Astrocyte (in vitro differentiated cells and primary cell): ENCODE measurements at regions not wholly inside any gene's neighbourhood (a gene's known extent, or its start where the extent isn't known, plus 50 kb on each side); places are given as distances from the start of the nearest gene placed in this dataset.

Experiments
- DNase-seq: peaks from one replicate; pipeline ENCODE4 v3.0.0-alpha.2; 2010; ENCODE audit warnings: low read depth
- FAIRE-seq: peaks from 2 replicates; lab custom pipeline; 2011; peaks lifted over from hg19 to GRCh38; lab: Jason Lieb, UNC
- H2AFZ ChIP-seq: 2 replicates; pipeline ENCODE4 v1.6.0; 2012; ENCODE audit warnings: low read depth, low read length, inconsistent platforms
- H3K27ac ChIP-seq: 2 replicates; pipeline ENCODE4 v1.5.1; 2011; ENCODE audit warnings: low read depth, low read length, inconsistent platforms
- H3K27me3 ChIP-seq: 2 replicates; pipeline ENCODE4 v1.6.0; 2011; ENCODE audit warnings: low read length, inconsistent platforms; ENCODE audit not compliant: insufficient read depth
- H3K36me3 ChIP-seq: 2 replicates; pipeline ENCODE4 v1.5.1; 2011; ENCODE audit warnings: low read length, inconsistent platforms; ENCODE audit not compliant: insufficient read depth
- H3K4me1 ChIP-seq: 2 replicates; pipeline ENCODE4 v1.5.1; 2011; ENCODE audit warnings: low read length, inconsistent platforms; ENCODE audit not compliant: insufficient read depth
- H3K4me2 ChIP-seq: 2 replicates; pipeline ENCODE4 v1.6.0; 2012; ENCODE audit warnings: low read length, inconsistent platforms
- H3K4me3 ChIP-seq: 2 replicates; pipeline ENCODE4 v1.5.1; 2011; ENCODE audit warnings: low read depth, mild to moderate bottlenecking, low read length, inconsistent platforms; ENCODE audit not compliant: insufficient read depth
- H3K79me2 ChIP-seq: 2 replicates; pipeline ENCODE4 v1.6.0; 2012; ENCODE audit warnings: mild to moderate bottlenecking, low read length, inconsistent platforms; ENCODE audit not compliant: insufficient read depth
- H3K9ac ChIP-seq: 2 replicates; pipeline ENCODE4 v1.6.0; 2012; ENCODE audit warnings: mild to moderate bottlenecking, low read length, inconsistent platforms
- H3K9me3 ChIP-seq: 2 replicates; pipeline ENCODE4 v1.5.1; 2012; ENCODE audit warnings: low read depth, mild to moderate bottlenecking, low read length, inconsistent platforms; ENCODE audit not compliant: insufficient read depth
- H4K20me1 ChIP-seq: 2 replicates; pipeline ENCODE4 v1.6.0; 2012; ENCODE audit warnings: low read length, inconsistent platforms; ENCODE audit not compliant: insufficient read depth
- H3K27ac Mint-ChIP-seq: one replicate; pipeline ENCODE4 v1.8.0; 2021; ENCODE audit warnings: mild to moderate bottlenecking, mixed read lengths; ENCODE audit not compliant: unreplicated experiment
- H3K27me3 Mint-ChIP-seq: one replicate; pipeline ENCODE4 v1.8.0; 2021; ENCODE audit warnings: low read depth, mixed read lengths; ENCODE audit not compliant: unreplicated experiment
- H3K36me3 Mint-ChIP-seq: one replicate; pipeline ENCODE4 v1.8.0; 2021; ENCODE audit warnings: low read depth, mixed read lengths; ENCODE audit not compliant: unreplicated experiment
- H3K4me1 Mint-ChIP-seq: one replicate; pipeline ENCODE4 v1.8.0; 2021; ENCODE audit warnings: low read depth, mixed read lengths; ENCODE audit not compliant: unreplicated experiment
- H3K4me3 Mint-ChIP-seq: one replicate; pipeline ENCODE4 v1.8.0; 2021; ENCODE audit warnings: mild to moderate bottlenecking, moderate library complexity, mixed read lengths; ENCODE audit not compliant: unreplicated experiment
- H3K9me3 Mint-ChIP-seq: one replicate; pipeline ENCODE4 v1.8.0; 2021; ENCODE audit warnings: mild to moderate bottlenecking, mixed read lengths; ENCODE audit not compliant: unreplicated experiment
- EZH2 ChIP-seq: IDR thresholded peaks from 2 replicates; pipeline ENCODE4 v1.6.1; 2012; ENCODE audit warnings: mild to moderate bottlenecking, low read length, inconsistent platforms; ENCODE audit not compliant: insufficient read depth
- TF ChIP-seq, protein P1 (sequence below): IDR thresholded peaks from 2 replicates; pipeline ENCODE4 v1.5.1; 2011; ENCODE audit warnings: low read depth, mild to moderate bottlenecking, inconsistent platforms, low read length, moderate library complexity; ENCODE audit not compliant: insufficient read depth

- Histone ChIP-seq H3K79me2 (no peaks in the 10 kb centered on the region), H3K9ac (no peak overlapping the region), H3K36me3 (no peaks in the 10 kb centered on the region), H3K4me2 (no peak overlapping the region), H3K4me3 (no peak overlapping the region), H4K20me1 (no peaks in the 10 kb centered on the region), H3K27me3 (no peaks in the 10 kb centered on the region), H3K4me1 (no peaks in the 10 kb centered on the region), H2AFZ (no peak overlapping the region), H3K9me3 (peaks cover 3% of the 10 kb centered on the region), H3K27ac (no peak overlapping the region)
- Mint-ChIP-seq H3K36me3 (no peaks in the 10 kb centered on the region), H3K4me1 (no peaks in the 10 kb centered on the region), H3K9me3 (peaks cover 5% of the 10 kb centered on the region), H3K27me3 (peaks cover 1% of the 10 kb centered on the region), H3K27ac (no peak overlapping the region), H3K4me3 (no peak overlapping the region)
- TF ChIP-seq, protein P1, sequence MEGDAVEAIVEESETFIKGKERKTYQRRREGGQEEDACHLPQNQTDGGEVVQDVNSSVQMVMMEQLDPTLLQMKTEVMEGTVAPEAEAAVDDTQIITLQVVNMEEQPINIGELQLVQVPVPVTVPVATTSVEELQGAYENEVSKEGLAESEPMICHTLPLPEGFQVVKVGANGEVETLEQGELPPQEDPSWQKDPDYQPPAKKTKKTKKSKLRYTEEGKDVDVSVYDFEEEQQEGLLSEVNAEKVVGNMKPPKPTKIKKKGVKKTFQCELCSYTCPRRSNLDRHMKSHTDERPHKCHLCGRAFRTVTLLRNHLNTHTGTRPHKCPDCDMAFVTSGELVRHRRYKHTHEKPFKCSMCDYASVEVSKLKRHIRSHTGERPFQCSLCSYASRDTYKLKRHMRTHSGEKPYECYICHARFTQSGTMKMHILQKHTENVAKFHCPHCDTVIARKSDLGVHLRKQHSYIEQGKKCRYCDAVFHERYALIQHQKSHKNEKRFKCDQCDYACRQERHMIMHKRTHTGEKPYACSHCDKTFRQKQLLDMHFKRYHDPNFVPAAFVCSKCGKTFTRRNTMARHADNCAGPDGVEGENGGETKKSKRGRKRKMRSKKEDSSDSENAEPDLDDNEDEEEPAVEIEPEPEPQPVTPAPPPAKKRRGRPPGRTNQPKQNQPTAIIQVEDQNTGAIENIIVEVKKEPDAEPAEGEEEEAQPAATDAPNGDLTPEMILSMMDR = no peak
- TF ChIP-seq EZH2 = no peak
- no peak for DNase-seq
- no peak for FAIRE-seq
Observed at GRCh38 chr5:53825016-53825415, 264.6 kb downstream of the NDUFS4 start.

- Mint-ChIP-seq H3K27me3 (peaks cover 1% of the 10 kb centered on the region), H3K36me3 (no peaks in the 10 kb centered on the region), H3K4me3 (no peak overlapping the region), H3K9me3 (peaks cover 5% of the 10 kb centered on the region), H3K27ac (no peak overlapping the region), H3K4me1 (no peaks in the 10 kb centered on the region)
- H3K79me2 ChIP-seq = no peaks in the 10 kb centered on the region
- no peak for TF ChIP-seq EZH2
- no peak overlapping the region for H3K9ac ChIP-seq
- no peak overlapping the region for H3K4me2 ChIP-seq
- H3K36me3 ChIP-seq = no peaks in the 10 kb centered on the region
- no peak overlapping the region for H3K27ac ChIP-seq
- H3K4me3 ChIP-seq = no peak overlapping the region
- H3K4me1 ChIP-seq = no peaks in the 10 kb centered on the region
- no peaks in the 10 kb centered on the region for H3K27me3 ChIP-seq
- H4K20me1 ChIP-seq = no peaks in the 10 kb centered on the region
- FAIRE-seq = no peak
- H3K9me3 ChIP-seq = peaks cover 3% of the 10 kb centered on the region
- DNase-seq = no peak
- no peak overlapping the region for H2AFZ ChIP-seq
Observed at GRCh38 chr5:53825926-53826325, 265.5 kb downstream of the NDUFS4 start.

- DNase-seq (no peak), FAIRE-seq (no peak)
- H3K27ac ChIP-seq = no peak overlapping the region
- Mint-ChIP-seq H3K27me3 (peaks cover 1% of the 10 kb centered on the region), H3K4me1 (no peaks in the 10 kb centered on the region), H3K27ac (no peak overlapping the region), H3K4me3 (no peak overlapping the region), H3K36me3 (no peaks in the 10 kb centered on the region), H3K9me3 (peaks cover 9% of the 10 kb centered on the region)
- H3K79me2 ChIP-seq = no peaks in the 10 kb centered on the region
- no peak overlapping the region for H3K4me3 ChIP-seq
- H3K4me2 ChIP-seq = no peak overlapping the region
- no peak overlapping the region for H2AFZ ChIP-seq
- H3K9me3 ChIP-seq = peaks cover 3% of the 10 kb centered on the region
- no peaks in the 10 kb centered on the region for H3K27me3 ChIP-seq
- no peak overlapping the region for H3K9ac ChIP-seq
- TF ChIP-seq, protein P1 = no peak
- TF ChIP-seq EZH2 = no peak
- H3K36me3 ChIP-seq = no peaks in the 10 kb centered on the region
- H4K20me1 ChIP-seq = no peaks in the 10 kb centered on the region
- no peaks in the 10 kb centered on the region for H3K4me1 ChIP-seq
Observed at GRCh38 chr5:53826504-53826903, 266.1 kb downstream of the NDUFS4 start.
